SK-N-SH (cell line): ENCODE measurements at regions not wholly inside any gene's neighbourhood (a gene's known extent, or its start where the extent isn't known, plus 50 kb on each side); places are given as distances from the start of the nearest gene placed in this dataset.

Experiments used
- CTCF ChIP-seq: fragments of 200-600 bp; sonication (generic); IDR thresholded peaks from 2 replicates; pipeline ENCODE4 v1.6.1; 2017; ENCODE audit warnings: antibody characterized with exemption, mild to moderate bottlenecking, moderate library complexity
- EZH2phosphoT487 ChIP-seq: fragments of 200-600 bp; sonication (generic); IDR thresholded peaks from 2 replicates; pipeline ENCODE4 v1.6.1; 2017; ENCODE audit warnings: low read depth, mixed run types, mild to moderate bottlenecking, antibody characterized with exemption, moderate library complexity, borderline replicate concordance
- FOXJ3 ChIP-seq: sonication (generic); formaldehyde crosslinking; IDR thresholded peaks from 2 replicates; pipeline ENCODE4 v1.5.1; 2020; ENCODE audit warnings: mild to moderate bottlenecking, missing genetic modification reagents
- GABPA ChIP-seq: IDR thresholded peaks from 2 replicates; pipeline ENCODE4 v1.4.0; 2012; ENCODE audit warnings: low read depth, mild to moderate bottlenecking
- RAD21 ChIP-seq: IDR thresholded peaks from 2 replicates; pipeline ENCODE4 v1.6.1; 2012; ENCODE audit warnings: mild to moderate bottlenecking, low read length
- REST ChIP-seq: IDR thresholded peaks from 2 replicates; pipeline ENCODE4 v1.6.1; 2012; ENCODE audit warnings: mild to moderate bottlenecking, low read depth, low read length, moderate library complexity
- RFX5 ChIP-seq: IDR thresholded peaks from 2 replicates; pipeline ENCODE4 v1.6.1; 2012; ENCODE audit warnings: mild to moderate bottlenecking, improper control_type of control experiment, low read length
- SIN3A ChIP-seq: IDR thresholded peaks from 2 replicates; pipeline ENCODE4 v1.6.1; 2012; ENCODE audit warnings: low read depth, mild to moderate bottlenecking, low read length, moderate library complexity, borderline replicate concordance
- SMC3 ChIP-seq: IDR thresholded peaks from 2 replicates; pipeline ENCODE4 v1.6.1; 2012; ENCODE audit warnings: low read depth, low read length, improper control_type of control experiment
- TAF1 ChIP-seq: IDR thresholded peaks from 2 replicates; pipeline ENCODE4 v1.6.1; 2012; ENCODE audit warnings: low read depth, mild to moderate bottlenecking, low read length, moderate library complexity, borderline replicate concordance
- YY1 ChIP-seq: IDR thresholded peaks from 2 replicates; pipeline ENCODE4 v1.4.0; 2012; ENCODE audit warnings: low read depth, mild to moderate bottlenecking
- ZBTB33 ChIP-seq: IDR thresholded peaks from 2 replicates; pipeline ENCODE4 v1.4.0; 2012; ENCODE audit warnings: low read depth, borderline replicate concordance

- TF ChIP-seq CTCF (no peak), EZH2phosphoT487 (no peak), GABPA (no peak), FOXJ3 (CRISPR knock-in tag) (no peak), ZBTB33 (no peak), REST (no peak), TAF1 (no peak), RAD21 (no peak), SMC3 (no peak), YY1 (no peak), SIN3A (no peak), RFX5 (no peak)
Measured at GRCh38 chrX:125137521-125137920, 182.2 kb upstream of the TEX13C start.
